Sigmoid colon (tissue), 6 donors: ENCODE measurements at regions not wholly inside any gene's neighbourhood (a gene's known extent, or its start where the extent isn't known, plus 50 kb on each side); places are given as distances from the start of the nearest gene placed in this dataset.

Experiments
- DNase-seq: peaks from one replicate; pipeline ENCODE4 v3.0.0-alpha.2; 2019
- H3K27ac ChIP-seq, 4 donors: fragments of 200-600 bp; sonication (generic); one replicate each; pipeline ENCODE4 v1.5.1; 2016 to 2019; ENCODE audit warnings: mild to moderate bottlenecking in 1 of 4
- H3K27me3 ChIP-seq, 3 donors: fragments of 200-600 bp; sonication (generic); one replicate each; pipeline ENCODE4 v1.5.1; 2019; ENCODE audit warnings: mild to moderate bottlenecking in 1 of 3
- H3K36me3 ChIP-seq, 4 donors: fragments of 200-600 bp; sonication (generic); one replicate each; pipeline ENCODE4 v1.5.1; 2016 to 2019
- H3K4me1 ChIP-seq, 4 donors: fragments of 200-600 bp; sonication (generic); one replicate each; pipeline ENCODE4 v1.5.1; 2017 to 2019
- H3K4me3 ChIP-seq, 4 donors: fragments of 200-600 bp; sonication (generic); one replicate each; pipeline ENCODE4 v1.5.1; 2017 to 2019; ENCODE audit warnings: mild to moderate bottlenecking in 2 of 4, moderate library complexity in 1 of 4
- H3K9me3 ChIP-seq, 4 donors: fragments of 200-600 bp in 3 of 4; sonication (generic) in 3 of 4; one replicate each; pipeline versions ENCODE4 v1.5.1 to v1.6.1; 2013 to 2019
- EP300 ChIP-seq, 4 donors: sonication (generic); formaldehyde crosslinking; IDR thresholded peaks; one replicate each; pipeline ENCODE4 v1.6.1; 2017; ENCODE audit warnings: antibody characterized with exemption in 4 of 4
- POLR2A ChIP-seq, 2 donors: fragments of 450-650 bp; IDR thresholded peaks; one replicate each; pipeline ENCODE4 v1.6.1; 2016; ENCODE audit warnings: antibody characterized with exemption in 2 of 2, mild to moderate bottlenecking in 2 of 2, moderate library complexity in 2 of 2
- POLR2AphosphoS5 ChIP-seq, 4 donors: sonication (generic); formaldehyde crosslinking; IDR thresholded peaks; one replicate each; pipeline ENCODE4 v1.6.1; 2017; ENCODE audit warnings: antibody characterized with exemption in 4 of 4
- WGBS, 2 donors: extraction: QIAGEN DNeasy Blood & Tissue Kit; methylation state at CpG; one replicate each; pipeline ENCODE4 v1.1.7; 2013; 5-methylcytosine and 5-hydroxymethylcytosine counted together
- intact Hi-C: fragments of 100-400 bp; cut with DNase I; formaldehyde crosslinking; loops from one replicate; pipeline ENCODE4 v1.15.1; 2023
- TF ChIP-seq, protein P1 (sequence below), 4 experiments: fragments of 450-650 bp in 3 of 4; fragments of 200-600 bp in 1 of 4; IDR thresholded peaks; one replicate each; pipeline ENCODE4 v1.5.1; 2016 to 2019; ENCODE audit warnings: antibody characterized with exemption in 4 of 4, mild to moderate bottlenecking in 3 of 4, moderate library complexity in 2 of 4
- donor health status: healthy with polysubstance abuse.
- donor health status: healthy.

DNA sequence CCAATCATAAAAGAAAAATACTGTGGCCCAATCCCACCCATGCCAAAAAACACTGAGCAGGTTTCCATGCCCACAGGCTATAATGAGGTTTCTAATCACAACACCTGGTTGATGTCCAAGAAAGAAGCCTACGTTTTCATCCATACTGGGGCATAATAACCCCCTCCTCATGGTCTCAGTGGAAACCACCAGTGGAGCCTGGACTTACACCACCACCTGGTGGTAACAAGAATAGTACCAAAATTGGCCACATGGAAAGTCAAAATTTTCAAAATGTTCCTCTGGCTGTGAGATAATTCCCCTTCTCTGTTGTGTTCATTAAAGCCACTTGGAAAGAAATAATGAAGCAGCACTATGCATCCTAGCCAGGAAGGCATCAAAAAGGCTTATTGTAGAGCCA, 687.3 kb upstream of the ST8SIA4 start:
- WGBS, 2 donors, result 41 to 43% methylated on average over 1 of the region's 1 CpG
- TF ChIP-seq POLR2AphosphoS5 (IDR thresholded peaks at IDR 0.05) (no peak), EP300 (IDR thresholded peaks at IDR 0.05) (no peak), POLR2A (IDR thresholded peaks at IDR 0.05) (no peak)
- TF ChIP-seq, protein P1, sequence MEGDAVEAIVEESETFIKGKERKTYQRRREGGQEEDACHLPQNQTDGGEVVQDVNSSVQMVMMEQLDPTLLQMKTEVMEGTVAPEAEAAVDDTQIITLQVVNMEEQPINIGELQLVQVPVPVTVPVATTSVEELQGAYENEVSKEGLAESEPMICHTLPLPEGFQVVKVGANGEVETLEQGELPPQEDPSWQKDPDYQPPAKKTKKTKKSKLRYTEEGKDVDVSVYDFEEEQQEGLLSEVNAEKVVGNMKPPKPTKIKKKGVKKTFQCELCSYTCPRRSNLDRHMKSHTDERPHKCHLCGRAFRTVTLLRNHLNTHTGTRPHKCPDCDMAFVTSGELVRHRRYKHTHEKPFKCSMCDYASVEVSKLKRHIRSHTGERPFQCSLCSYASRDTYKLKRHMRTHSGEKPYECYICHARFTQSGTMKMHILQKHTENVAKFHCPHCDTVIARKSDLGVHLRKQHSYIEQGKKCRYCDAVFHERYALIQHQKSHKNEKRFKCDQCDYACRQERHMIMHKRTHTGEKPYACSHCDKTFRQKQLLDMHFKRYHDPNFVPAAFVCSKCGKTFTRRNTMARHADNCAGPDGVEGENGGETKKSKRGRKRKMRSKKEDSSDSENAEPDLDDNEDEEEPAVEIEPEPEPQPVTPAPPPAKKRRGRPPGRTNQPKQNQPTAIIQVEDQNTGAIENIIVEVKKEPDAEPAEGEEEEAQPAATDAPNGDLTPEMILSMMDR (IDR thresholded peaks at IDR 0.05), result no peak
- intact Hi-C loops, result no loop called here
- Histone ChIP-seq H3K4me1 (no peaks in the 10 kb centered on the region), H3K27ac (no peak overlapping the region), H3K27me3 (no peaks in the 10 kb centered on the region), H3K9me3 (no peaks in the 10 kb centered on the region), H3K36me3 (no peaks in the 10 kb centered on the region), H3K4me3 (no peak overlapping the region)
- no peak for DNase-seq

DNA sequence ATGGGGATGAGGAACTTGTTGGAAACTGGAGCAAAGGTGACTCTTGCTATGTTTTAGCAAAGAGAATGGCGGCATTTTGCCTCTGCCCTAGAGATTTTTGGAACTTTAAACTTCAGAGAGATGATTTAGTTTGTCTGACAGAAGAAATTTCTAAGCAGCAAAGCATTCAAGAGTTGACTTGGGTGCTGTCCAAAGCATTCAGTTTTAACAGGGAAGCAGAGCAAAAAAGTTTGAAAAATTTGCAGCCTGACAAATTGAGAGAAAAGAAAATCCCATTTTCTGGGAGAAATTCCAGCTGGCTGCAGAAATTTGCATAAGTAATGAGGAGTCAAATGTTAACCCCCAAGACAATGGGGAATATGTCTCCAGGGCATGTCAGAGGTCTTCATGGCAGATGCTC, 682.3 kb upstream of the ST8SIA4 start:
- WGBS, 2 donors, result 75 to 77% methylated on average over 1 of the region's 1 CpG
- TF ChIP-seq POLR2AphosphoS5 (IDR thresholded peaks at IDR 0.05), result no peak
- no peak for TF ChIP-seq POLR2A (IDR thresholded peaks at IDR 0.05)
- TF ChIP-seq, protein P1 (IDR thresholded peaks at IDR 0.05), result no peak
- no peak for TF ChIP-seq EP300 (IDR thresholded peaks at IDR 0.05)
- Histone ChIP-seq H3K27me3 (no peaks in the 10 kb centered on the region), H3K9me3 (no peaks in the 10 kb centered on the region), H3K4me3 (no peak overlapping the region), H3K27ac (no peak overlapping the region), H3K4me1 (no peaks in the 10 kb centered on the region), H3K36me3 (no peaks in the 10 kb centered on the region)
- DNase-seq, result no peak
- intact Hi-C loops, result no loop called here

DNA sequence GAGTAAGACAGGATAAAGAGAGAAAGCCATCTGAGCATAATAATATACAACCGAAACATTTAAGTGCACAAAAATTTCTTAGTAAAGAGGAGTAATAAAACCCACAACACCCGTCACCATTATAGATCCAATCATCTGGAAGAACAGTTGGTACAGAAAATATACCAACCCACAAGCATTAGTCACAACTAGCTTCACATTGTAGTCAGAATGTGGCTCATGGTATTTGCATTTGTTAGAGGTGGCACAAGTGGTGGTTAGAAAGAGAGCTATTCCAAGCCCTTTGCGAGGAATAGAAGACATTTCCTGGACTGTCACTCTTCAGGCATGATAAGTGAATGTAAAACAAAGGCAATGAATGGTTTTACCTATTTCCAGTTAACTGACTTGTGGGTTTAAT, 677.5 kb upstream of the ST8SIA4 start:
- Histone ChIP-seq H3K27me3 (no peaks in the 10 kb centered on the region), H3K36me3 (no peaks in the 10 kb centered on the region), H3K9me3 (no peaks in the 10 kb centered on the region), H3K27ac (no peak overlapping the region), H3K4me1 (no peaks in the 10 kb centered on the region), H3K4me3 (no peak overlapping the region)
- 92 to 98% methylated on average over 3 of the region's 3 CpGs for WGBS, 2 donors
- no peak for DNase-seq
- intact Hi-C loops, result no loop called here
- TF ChIP-seq POLR2AphosphoS5 (IDR thresholded peaks at IDR 0.05) (no peak), POLR2A (IDR thresholded peaks at IDR 0.05) (no peak), EP300 (IDR thresholded peaks at IDR 0.05) (no peak)
- TF ChIP-seq, protein P1 (IDR thresholded peaks at IDR 0.05), result no peak

DNA sequence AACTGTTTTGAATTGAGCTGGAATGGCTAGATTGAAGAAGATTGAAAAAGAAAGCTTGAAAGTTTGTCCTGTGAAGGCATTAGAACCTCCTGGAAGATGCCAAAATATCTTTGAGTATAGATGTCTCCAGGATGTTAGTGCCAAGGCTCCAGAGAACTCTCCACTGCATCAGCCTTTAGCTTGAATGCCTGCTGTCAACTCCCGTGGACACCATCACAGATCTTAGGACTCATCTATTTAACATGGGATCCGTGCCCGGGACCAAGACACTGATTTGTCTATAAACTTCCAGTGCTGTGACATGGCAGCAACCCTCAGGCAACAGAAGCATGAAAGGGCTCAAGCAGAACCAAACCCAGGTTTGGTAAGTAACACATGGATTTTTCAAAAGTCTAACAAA, 670.9 kb upstream of the ST8SIA4 start:
- H3K4me3 ChIP-seq, result no peak overlapping the region
- no peak for TF ChIP-seq EP300 (IDR thresholded peaks at IDR 0.05)
- TF ChIP-seq, protein P1 (IDR thresholded peaks at IDR 0.05), result no peak
- TF ChIP-seq POLR2AphosphoS5 (IDR thresholded peaks at IDR 0.05), result no peak
- no peak for TF ChIP-seq POLR2A (IDR thresholded peaks at IDR 0.05)
- WGBS, 2 donors, result 86 to 88% methylated on average over 3 of the region's 3 CpGs
- no peaks in the 10 kb centered on the region for H3K27me3 ChIP-seq
- H3K36me3 ChIP-seq, result no peaks in the 10 kb centered on the region
- no peaks in the 10 kb centered on the region for H3K4me1 ChIP-seq
- no peak for DNase-seq
- no peaks in the 10 kb centered on the region for H3K9me3 ChIP-seq
- intact Hi-C loops, result no loop called here
- no peak overlapping the region for H3K27ac ChIP-seq

DNA sequence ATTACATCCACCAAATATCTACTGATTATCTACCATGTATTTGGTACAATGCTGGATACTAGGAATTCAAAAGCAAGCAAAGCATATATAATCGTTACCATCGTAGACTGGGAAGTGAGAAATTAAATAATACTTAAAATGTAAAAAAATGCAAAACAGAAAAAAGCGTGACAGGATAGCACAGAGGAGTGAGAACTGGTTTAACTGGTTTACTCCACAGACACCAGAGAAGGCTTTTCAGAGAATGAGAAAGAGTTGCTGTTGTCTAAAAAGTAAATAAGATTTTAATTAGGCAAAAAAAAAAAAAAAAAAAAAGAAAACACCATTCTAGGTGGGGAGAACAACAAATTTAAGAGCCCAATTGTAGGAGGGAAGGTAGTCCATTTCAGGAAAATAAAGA, 657.9 kb upstream of the ST8SIA4 start:
- Histone ChIP-seq H3K36me3 (no peaks in the 10 kb centered on the region), H3K27ac (no peak overlapping the region), H3K4me1 (no peaks in the 10 kb centered on the region), H3K9me3 (no peaks in the 10 kb centered on the region), H3K4me3 (no peak overlapping the region), H3K27me3 (no peaks in the 10 kb centered on the region)
- intact Hi-C loops, result no loop called here
- TF ChIP-seq EP300 (IDR thresholded peaks at IDR 0.05) (no peak), POLR2A (IDR thresholded peaks at IDR 0.05) (no peak), POLR2AphosphoS5 (IDR thresholded peaks at IDR 0.05) (no peak)
- TF ChIP-seq, protein P1 (IDR thresholded peaks at IDR 0.05), result no peak
- DNase-seq, result no peak
- WGBS, 2 donors, result 72 to 81% methylated on average over 3 of the region's 3 CpGs
